ENCODE measurements at regions not wholly inside any gene's neighbourhood (a gene's known extent, or its start where the extent isn't known, plus 50 kb on each side); places are given as distances from the start of the nearest gene placed in this dataset.

DNA sequence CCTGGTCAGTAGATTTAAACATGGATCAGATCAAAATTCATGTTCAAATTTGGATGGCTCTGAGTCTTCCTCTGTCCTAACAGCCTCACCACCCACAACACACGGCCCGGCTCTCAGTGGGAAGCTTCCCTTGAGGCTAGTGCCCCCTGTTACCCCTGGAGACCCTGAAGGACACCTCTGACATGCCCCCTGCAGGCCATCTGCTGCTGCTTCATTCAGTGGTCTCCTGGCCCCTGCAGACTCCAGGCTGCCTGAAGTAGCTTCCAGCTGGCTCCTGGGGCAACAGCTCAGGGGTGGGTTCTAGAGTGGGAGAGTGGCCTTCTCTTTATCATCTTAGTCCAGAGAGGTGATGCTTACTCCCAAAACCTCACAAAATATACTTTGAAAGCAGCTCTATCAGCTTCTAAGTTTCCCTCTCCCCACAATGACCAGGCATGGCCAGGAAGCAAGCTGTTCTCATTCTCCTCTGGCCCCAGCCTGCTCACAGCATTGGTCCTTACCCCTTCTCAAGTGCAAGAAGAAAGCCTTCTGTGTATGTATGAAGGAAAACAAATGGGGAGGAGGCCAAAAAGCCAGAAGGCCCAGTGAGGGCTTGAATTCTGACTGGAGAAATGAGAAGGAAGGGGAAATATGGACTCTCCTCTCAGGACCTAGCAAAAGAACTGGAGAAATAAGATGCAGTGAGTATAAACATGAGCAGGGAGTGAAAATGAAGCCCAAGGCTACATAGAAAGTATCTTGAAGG lies 189.6 kb upstream of the INHBA start:
- Histone ChIP-seq H3K27me3 (ENCODE audit: insufficient read depth, low read length) (no peaks in the 10 kb centered on the region), H3K9me3 (ENCODE audit: control insufficient read depth in 1 of 2, insufficient read depth in 1 of 2, low read depth in 1 of 2, low read length in 2 of 2) (no peaks in the 10 kb centered on the region), H3K9me2 (ENCODE audit: insufficient read depth) (no peaks in the 10 kb centered on the region), H2AFZ (ENCODE audit: low read depth, low read length, poor library complexity, severe bottlenecking) (no peak overlapping the region), H3K27ac (ENCODE audit: low read depth, low read length) (no peak overlapping the region), H3K4me3 (replicated peaks in 1 of 2; ENCODE audit: low read depth in 1 of 2, low read length in 2 of 2) (no peak overlapping the region), H3K4me2 (ENCODE audit: low read length) (no peak overlapping the region), H3K4me1 (ENCODE audit: control insufficient read depth in 1 of 2, insufficient read depth in 2 of 2, low read length in 2 of 2) (no peaks in the 10 kb centered on the region), H3K36me3 (ENCODE audit: control insufficient read depth in 1 of 2, insufficient read depth in 2 of 2, low read length in 2 of 2) (no peaks in the 10 kb centered on the region), H3K9ac (ENCODE audit: low read length) (no peak overlapping the region), H3K79me2 (ENCODE audit: insufficient read depth, low read length) (no peaks in the 10 kb centered on the region), H4K20me1 (ENCODE audit: insufficient read depth) (no peaks in the 10 kb centered on the region)
- no peak for DNase-seq (ENCODE audit: low read depth, low spot score)
- intact Hi-C loops (cut with micrococcal nuclease): no loop called here
- CTCF ChIA-PET: no interaction called here
- TF ChIP-seq POLR2AphosphoS5 (IDR thresholded peaks at IDR 0.05; ENCODE audit: low read depth, low read length): no peak
- TF ChIP-seq, protein P1, sequence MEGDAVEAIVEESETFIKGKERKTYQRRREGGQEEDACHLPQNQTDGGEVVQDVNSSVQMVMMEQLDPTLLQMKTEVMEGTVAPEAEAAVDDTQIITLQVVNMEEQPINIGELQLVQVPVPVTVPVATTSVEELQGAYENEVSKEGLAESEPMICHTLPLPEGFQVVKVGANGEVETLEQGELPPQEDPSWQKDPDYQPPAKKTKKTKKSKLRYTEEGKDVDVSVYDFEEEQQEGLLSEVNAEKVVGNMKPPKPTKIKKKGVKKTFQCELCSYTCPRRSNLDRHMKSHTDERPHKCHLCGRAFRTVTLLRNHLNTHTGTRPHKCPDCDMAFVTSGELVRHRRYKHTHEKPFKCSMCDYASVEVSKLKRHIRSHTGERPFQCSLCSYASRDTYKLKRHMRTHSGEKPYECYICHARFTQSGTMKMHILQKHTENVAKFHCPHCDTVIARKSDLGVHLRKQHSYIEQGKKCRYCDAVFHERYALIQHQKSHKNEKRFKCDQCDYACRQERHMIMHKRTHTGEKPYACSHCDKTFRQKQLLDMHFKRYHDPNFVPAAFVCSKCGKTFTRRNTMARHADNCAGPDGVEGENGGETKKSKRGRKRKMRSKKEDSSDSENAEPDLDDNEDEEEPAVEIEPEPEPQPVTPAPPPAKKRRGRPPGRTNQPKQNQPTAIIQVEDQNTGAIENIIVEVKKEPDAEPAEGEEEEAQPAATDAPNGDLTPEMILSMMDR (IDR thresholded peaks at IDR 0.05 in 2 of 3, conservative IDR thresholded peaks at IDR 0.05 in 1 of 3; ENCODE audit: borderline replicate concordance in 1 of 3, insufficient read depth in 1 of 3, low read depth in 2 of 3, low read length in 2 of 3): peak in 2 of 3 experiments; percentile 19 to 23; a peak in 2 of 6 replicates
- TF ChIP-seq, protein P2, sequence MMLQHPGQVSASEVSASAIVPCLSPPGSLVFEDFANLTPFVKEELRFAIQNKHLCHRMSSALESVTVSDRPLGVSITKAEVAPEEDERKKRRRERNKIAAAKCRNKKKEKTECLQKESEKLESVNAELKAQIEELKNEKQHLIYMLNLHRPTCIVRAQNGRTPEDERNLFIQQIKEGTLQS (IDR thresholded peaks at IDR 0.05): no peak
- no peak for TF ChIP-seq SIN3A (IDR thresholded peaks at IDR 0.05; ENCODE audit: low read depth)
- no peak for TF ChIP-seq JUND (IDR thresholded peaks at IDR 0.05)
- TF ChIP-seq EGR1 (IDR thresholded peaks at IDR 0.05; ENCODE audit: low read depth): no peak
- no peak for TF ChIP-seq FOSL1 (IDR thresholded peaks at IDR 0.05; ENCODE audit: low read depth)
- POLR2A ChIA-PET: no interaction called here
- no peak for ATAC-seq
- no TSS peak for BruUV-seq (replicated peaks)
- RAD21 ChIA-PET (ENCODE audit: low non-redundant PET in 1 of 2, low total read pairs in 2 of 2, uncharacterized antibody in 2 of 2, unreplicated experiment in 2 of 2): no interaction called here

DNA sequence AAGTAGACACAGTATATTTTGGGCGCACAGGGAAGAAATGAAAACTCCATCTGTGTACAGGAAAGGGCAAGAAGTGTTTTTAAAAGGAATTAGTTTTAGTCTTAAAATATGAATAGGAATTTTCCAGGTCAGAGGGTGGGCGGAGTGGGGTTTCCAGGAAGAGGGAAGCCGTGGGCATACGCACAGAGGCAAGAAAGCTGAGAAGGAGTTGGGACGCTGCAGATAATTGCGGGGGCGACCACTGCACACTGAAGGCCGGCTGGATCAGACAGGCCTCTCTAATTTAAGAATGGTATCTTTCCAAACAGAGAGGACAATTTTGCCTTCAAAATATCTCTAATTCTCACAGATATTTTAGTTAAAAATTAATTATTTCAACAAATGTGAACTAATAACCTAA lies 189.1 kb upstream of the INHBA start:
- Histone ChIP-seq H3K4me3 (replicated peaks in 1 of 2; ENCODE audit: low read depth in 1 of 2, low read length in 2 of 2) (no peak overlapping the region), H3K79me2 (ENCODE audit: insufficient read depth, low read length) (no peaks in the 10 kb centered on the region), H3K27ac (ENCODE audit: low read depth, low read length) (no peak overlapping the region), H3K9me2 (ENCODE audit: insufficient read depth) (no peaks in the 10 kb centered on the region), H3K36me3 (ENCODE audit: control insufficient read depth in 1 of 2, insufficient read depth in 2 of 2, low read length in 2 of 2) (no peaks in the 10 kb centered on the region), H3K27me3 (ENCODE audit: insufficient read depth, low read length) (no peaks in the 10 kb centered on the region), H3K9ac (ENCODE audit: low read length) (no peak overlapping the region), H2AFZ (ENCODE audit: low read depth, low read length, poor library complexity, severe bottlenecking) (no peak overlapping the region), H4K20me1 (ENCODE audit: insufficient read depth) (no peaks in the 10 kb centered on the region), H3K4me2 (ENCODE audit: low read length) (no peak overlapping the region), H3K9me3 (ENCODE audit: control insufficient read depth in 1 of 2, insufficient read depth in 1 of 2, low read depth in 1 of 2, low read length in 2 of 2) (no peaks in the 10 kb centered on the region), H3K4me1 (ENCODE audit: control insufficient read depth in 1 of 2, insufficient read depth in 2 of 2, low read length in 2 of 2) (no peaks in the 10 kb centered on the region)
- DNase-seq (ENCODE audit: low read depth, low spot score) (no peak), ATAC-seq (no peak)
- no TSS peak for BruUV-seq (replicated peaks)
- intact Hi-C loops (cut with micrococcal nuclease): no loop called here
- ChIA-PET POLR2A (no interaction called here), RAD21 (ENCODE audit: low non-redundant PET in 1 of 2, low total read pairs in 2 of 2, uncharacterized antibody in 2 of 2, unreplicated experiment in 2 of 2) (no interaction called here), CTCF (no interaction called here)
- TF ChIP-seq, protein P1 (IDR thresholded peaks at IDR 0.05 in 2 of 3, conservative IDR thresholded peaks at IDR 0.05 in 1 of 3; ENCODE audit: borderline replicate concordance in 1 of 3, insufficient read depth in 1 of 3, low read depth in 2 of 3, low read length in 2 of 3): no peak
- no peak for TF ChIP-seq YY1 (IDR thresholded peaks at IDR 0.05; ENCODE audit: extremely low read depth, insufficient replicate concordance, low read depth, low read length)
- TF ChIP-seq EGR1 (IDR thresholded peaks at IDR 0.05; ENCODE audit: low read depth): no peak
- TF ChIP-seq ZFX (IDR thresholded peaks at IDR 0.05): no peak
